ENCODE measurements at regions not wholly inside any gene's neighbourhood (a gene's known extent, or its start where the extent isn't known, plus 50 kb on each side); places are given as distances from the start of the nearest gene placed in this dataset.

GRCh38 chr6:113290684-113291083 lies 566.5 kb upstream of the MARCKS start:
- TF ChIP-seq CTCF (IDR thresholded peaks at IDR 0.05) = no peak
- no peak for TF ChIP-seq POLR2A (IDR thresholded peaks at IDR 0.05)

Data from esophagus squamous epithelium (tissue), 4 donors.